Gastroesophageal sphincter (tissue), 3 donors: ENCODE measurements at regions not wholly inside any gene's neighbourhood (a gene's known extent, or its start where the extent isn't known, plus 50 kb on each side); places are given as distances from the start of the nearest gene placed in this dataset.

ENCODE experiments used
- CTCF ChIP-seq, 4 experiments: fragments of 200-600 bp in 2 of 4; fragments of 450-650 bp in 2 of 4; sonication (generic) in 1 of 4; IDR thresholded peaks; one replicate each; pipeline ENCODE4 v1.5.1; 2017 to 2019; ENCODE audit warnings: antibody characterized with exemption in 4 of 4, mild to moderate bottlenecking in 2 of 4, moderate library complexity in 2 of 4
- EP300 ChIP-seq: sonication (generic); formaldehyde crosslinking; IDR thresholded peaks from one replicate; pipeline ENCODE4 v1.6.1; 2017; ENCODE audit warnings: antibody characterized with exemption, mild to moderate bottlenecking

DNA sequence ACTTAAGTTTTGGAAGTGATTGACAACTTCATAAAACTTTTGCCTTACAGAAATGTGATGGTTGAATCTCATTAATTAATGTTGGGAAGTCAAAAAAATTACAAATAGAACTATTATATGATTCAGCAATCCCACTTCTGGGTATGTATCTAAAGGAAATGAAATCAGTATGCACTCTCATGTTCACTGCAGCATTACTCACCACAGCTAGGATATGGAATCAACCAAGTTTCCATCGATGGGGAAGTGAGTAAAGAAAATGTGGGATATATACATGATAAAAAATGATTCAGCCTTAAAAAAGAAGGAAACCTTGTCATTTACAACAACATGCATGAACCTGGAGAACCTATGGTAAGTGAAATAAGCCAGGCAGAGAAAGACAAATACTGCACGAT is 112.4 kb upstream of the WDR75 start:
- TF ChIP-seq CTCF (IDR thresholded peaks at IDR 0.05), result no peak
- TF ChIP-seq EP300, result no peak
